ENCODE measurements at regions not wholly inside any gene's neighbourhood (a gene's known extent, or its start where the extent isn't known, plus 50 kb on each side); places are given as distances from the start of the nearest gene placed in this dataset.

DNA sequence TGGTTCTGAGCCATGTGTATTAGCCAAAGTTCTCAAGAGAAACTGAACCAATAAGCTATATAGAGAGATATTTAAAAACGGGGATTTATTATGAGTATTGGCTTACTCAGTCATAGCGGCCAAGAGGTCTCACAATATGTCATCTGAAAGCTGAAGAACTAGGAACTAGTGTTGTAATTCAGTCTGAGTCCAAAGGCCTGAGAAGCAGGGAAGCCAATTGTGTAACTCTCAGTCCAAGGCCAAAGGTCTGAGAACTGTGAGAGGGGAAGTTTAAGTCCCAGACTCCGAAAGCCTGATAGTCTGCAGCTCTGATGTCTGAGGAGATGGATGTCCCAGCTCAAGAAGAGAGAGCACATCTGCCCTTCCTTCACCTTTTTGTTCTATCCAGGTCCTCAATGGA lies 344.8 kb upstream of the USP15 start:
- ChIA-PET POLR2A (no interaction called here), CTCF (no interaction called here)
- Histone ChIP-seq H3K36me3 (ENCODE audit: control insufficient read depth in 2 of 2, insufficient read depth in 1 of 2, low read length in 2 of 2) (no peaks in the 10 kb centered on the region), H3K27ac (ENCODE audit: extremely low read depth, low read depth, low read length) (no peak overlapping the region), H3K4me3 (ENCODE audit: low read depth, low read length) (no peak overlapping the region), H3K9me3 (ENCODE audit: control insufficient read depth, insufficient read depth, low read depth, low read length) (no peaks in the 10 kb centered on the region), H3K4me1 (ENCODE audit: control insufficient read depth, insufficient read depth, low read length) (no peaks in the 10 kb centered on the region)
- TF ChIP-seq ZNF560 (tag by site-specific recombination; IDR thresholded peaks at IDR 0.05; ENCODE audit: borderline replicate concordance), result no peak
- TF ChIP-seq ZSCAN23 (tag by site-specific recombination; IDR thresholded peaks at IDR 0.05), result no peak
- TF ChIP-seq ZNF529 (tag by site-specific recombination; IDR thresholded peaks at IDR 0.05; ENCODE audit: insufficient replicate concordance), result no peak
- TF ChIP-seq TRIM28 (IDR thresholded peaks at IDR 0.05; ENCODE audit: borderline replicate concordance, low read length), result no peak

DNA sequence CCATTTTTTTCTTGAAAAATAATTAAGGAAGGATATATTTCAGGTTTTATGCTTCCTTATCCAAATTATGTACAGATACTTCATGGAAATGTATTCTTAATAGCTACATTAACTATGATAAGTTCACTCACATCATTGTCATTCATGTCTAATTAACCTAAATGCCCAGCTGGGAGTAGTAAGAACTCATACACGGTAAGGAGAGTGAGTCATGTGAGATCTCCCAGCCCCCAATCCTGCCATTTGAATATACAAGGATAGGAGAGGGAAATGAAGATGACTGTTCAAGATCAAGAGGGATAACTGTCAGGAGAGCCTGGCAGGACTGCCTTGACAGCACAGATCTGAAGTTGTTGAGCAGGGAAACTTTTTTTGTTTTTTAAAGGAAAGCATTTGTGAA lies 343.4 kb upstream of the USP15 start:
- Histone ChIP-seq H3K36me3 (ENCODE audit: control insufficient read depth in 2 of 2, insufficient read depth in 1 of 2, low read length in 2 of 2) (no peaks in the 10 kb centered on the region), H3K9me3 (ENCODE audit: control insufficient read depth, insufficient read depth, low read depth, low read length) (no peaks in the 10 kb centered on the region), H3K27ac (ENCODE audit: extremely low read depth, low read depth, low read length) (no peak overlapping the region), H3K4me1 (ENCODE audit: control insufficient read depth, insufficient read depth, low read length) (no peaks in the 10 kb centered on the region), H3K4me3 (ENCODE audit: low read depth, low read length) (no peak overlapping the region)
- ChIA-PET CTCF (no interaction called here), POLR2A (no interaction called here)
- TF ChIP-seq PRDM1 (tag by site-specific recombination; IDR thresholded peaks at IDR 0.05), result no peak
- TF ChIP-seq HIC1 (tag by site-specific recombination; IDR thresholded peaks at IDR 0.05), result no peak
- no peak for TF ChIP-seq INSM2 (tag by site-specific recombination; IDR thresholded peaks at IDR 0.05)
- TF ChIP-seq ZNF610 (tag by site-specific recombination; IDR thresholded peaks at IDR 0.05; ENCODE audit: borderline replicate concordance), result no peak
- TF ChIP-seq ZSCAN5A (tag by site-specific recombination; IDR thresholded peaks at IDR 0.05), result no peak
- TF ChIP-seq ZNF146 (tag by site-specific recombination; IDR thresholded peaks at IDR 0.05), result no peak
- TF ChIP-seq ZBTB21 (tag by site-specific recombination; IDR thresholded peaks at IDR 0.05), result no peak
- TF ChIP-seq EGR2 (tag by site-specific recombination; IDR thresholded peaks at IDR 0.05; ENCODE audit: low read depth), result no peak

- ChIA-PET POLR2A (no interaction called here), CTCF (no interaction called here)
- TF ChIP-seq, protein P1, sequence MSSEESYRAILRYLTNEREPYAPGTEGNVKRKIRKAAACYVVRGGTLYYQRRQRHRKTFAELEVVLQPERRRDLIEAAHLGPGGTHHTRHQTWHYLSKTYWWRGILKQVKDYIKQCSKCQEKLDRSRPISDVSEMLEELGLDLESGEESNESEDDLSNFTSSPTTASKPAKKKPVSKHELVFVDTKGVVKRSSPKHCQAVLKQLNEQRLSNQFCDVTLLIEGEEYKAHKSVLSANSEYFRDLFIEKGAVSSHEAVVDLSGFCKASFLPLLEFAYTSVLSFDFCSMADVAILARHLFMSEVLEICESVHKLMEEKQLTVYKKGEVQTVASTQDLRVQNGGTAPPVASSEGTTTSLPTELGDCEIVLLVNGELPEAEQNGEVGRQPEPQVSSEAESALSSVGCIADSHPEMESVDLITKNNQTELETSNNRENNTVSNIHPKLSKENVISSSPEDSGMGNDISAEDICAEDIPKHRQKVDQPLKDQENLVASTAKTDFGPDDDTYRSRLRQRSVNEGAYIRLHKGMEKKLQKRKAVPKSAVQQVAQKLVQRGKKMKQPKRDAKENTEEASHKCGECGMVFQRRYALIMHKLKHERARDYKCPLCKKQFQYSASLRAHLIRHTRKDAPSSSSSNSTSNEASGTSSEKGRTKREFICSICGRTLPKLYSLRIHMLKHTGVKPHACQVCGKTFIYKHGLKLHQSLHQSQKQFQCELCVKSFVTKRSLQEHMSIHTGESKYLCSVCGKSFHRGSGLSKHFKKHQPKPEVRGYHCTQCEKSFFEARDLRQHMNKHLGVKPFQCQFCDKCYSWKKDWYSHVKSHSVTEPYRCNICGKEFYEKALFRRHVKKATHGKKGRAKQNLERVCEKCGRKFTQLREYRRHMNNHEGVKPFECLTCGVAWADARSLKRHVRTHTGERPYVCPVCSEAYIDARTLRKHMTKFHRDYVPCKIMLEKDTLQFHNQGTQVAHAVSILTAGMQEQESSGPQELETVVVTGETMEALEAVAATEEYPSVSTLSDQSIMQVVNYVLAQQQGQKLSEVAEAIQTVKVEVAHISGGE (tag by site-specific recombination; conservative IDR thresholded peaks at IDR 0.05; ENCODE audit: low read depth), result no peak
- TF ChIP-seq ZNF169 (tag by site-specific recombination; IDR thresholded peaks at IDR 0.05) (no peak), ZNF354C (tag by site-specific recombination; IDR thresholded peaks at IDR 0.05; ENCODE audit: borderline replicate concordance, low read depth) (no peak), HOXD13 (CRISPR knock-in tag; IDR thresholded peaks at IDR 0.05; ENCODE audit: borderline replicate concordance) (no peak), ZBTB26 (tag by site-specific recombination; optimal IDR thresholded peaks at IDR 0.05) (no peak), EGR2 (tag by site-specific recombination; IDR thresholded peaks at IDR 0.05; ENCODE audit: low read depth) (no peak), ZNF266 (tag by site-specific recombination; IDR thresholded peaks at IDR 0.05; ENCODE audit: low read depth) (no peak)
- TF ChIP-seq, protein P2, sequence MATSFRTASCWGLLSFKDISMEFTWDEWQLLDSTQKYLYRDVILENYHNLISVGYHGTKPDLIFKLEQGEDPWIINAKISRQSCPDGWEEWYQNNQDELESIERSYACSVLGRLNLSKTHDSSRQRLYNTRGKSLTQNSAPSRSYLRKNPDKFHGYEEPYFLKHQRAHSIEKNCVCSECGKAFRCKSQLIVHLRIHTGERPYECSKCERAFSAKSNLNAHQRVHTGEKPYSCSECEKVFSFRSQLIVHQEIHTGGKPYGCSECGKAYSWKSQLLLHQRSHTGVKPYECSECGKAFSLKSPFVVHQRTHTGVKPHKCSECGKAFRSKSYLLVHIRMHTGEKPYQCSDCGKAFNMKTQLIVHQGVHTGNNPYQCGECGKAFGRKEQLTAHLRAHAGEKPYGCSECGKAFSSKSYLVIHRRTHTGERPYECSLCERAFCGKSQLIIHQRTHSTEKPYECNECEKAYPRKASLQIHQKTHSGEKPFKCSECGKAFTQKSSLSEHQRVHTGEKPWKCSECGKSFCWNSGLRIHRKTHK (tag by site-specific recombination; IDR thresholded peaks at IDR 0.05), result no peak
- H3K4me3 ChIP-seq (ENCODE audit: low read depth, low read length), result no peak overlapping the region
- no peaks in the 10 kb centered on the region for H3K9me3 ChIP-seq (ENCODE audit: control insufficient read depth, insufficient read depth, low read depth, low read length)
- no peak overlapping the region for H3K27ac ChIP-seq (ENCODE audit: extremely low read depth, low read depth, low read length)
- H3K36me3 ChIP-seq (ENCODE audit: control insufficient read depth in 2 of 2, insufficient read depth in 1 of 2, low read length in 2 of 2), result no peaks in the 10 kb centered on the region
- no peaks in the 10 kb centered on the region for H3K4me1 ChIP-seq (ENCODE audit: control insufficient read depth, insufficient read depth, low read length)
These were observed 340.5 kb upstream of the USP15 start for GRCh38 chr12:61919686-61920085.

Measured in HEK293 (cell line).